Neural progenitor cell (in vitro differentiated cells): ENCODE measurements at regions not wholly inside any gene's neighbourhood (a gene's known extent, or its start where the extent isn't known, plus 50 kb on each side); places are given as distances from the start of the nearest gene placed in this dataset.

Experiments
- CTCF ChIP-seq: fragments of 200-600 bp; sonication (generic); IDR thresholded peaks from 2 replicates; pipeline ENCODE4 v1.5.1; 2017; ENCODE audit warnings: antibody characterized with exemption, mild to moderate bottlenecking
- EZH2 ChIP-seq: fragments of 200-600 bp; sonication (generic); IDR thresholded peaks from 2 replicates; pipeline ENCODE4 v1.6.1; 2017; ENCODE audit warnings: antibody characterized with exemption, mild to moderate bottlenecking, moderate library complexity

DNA sequence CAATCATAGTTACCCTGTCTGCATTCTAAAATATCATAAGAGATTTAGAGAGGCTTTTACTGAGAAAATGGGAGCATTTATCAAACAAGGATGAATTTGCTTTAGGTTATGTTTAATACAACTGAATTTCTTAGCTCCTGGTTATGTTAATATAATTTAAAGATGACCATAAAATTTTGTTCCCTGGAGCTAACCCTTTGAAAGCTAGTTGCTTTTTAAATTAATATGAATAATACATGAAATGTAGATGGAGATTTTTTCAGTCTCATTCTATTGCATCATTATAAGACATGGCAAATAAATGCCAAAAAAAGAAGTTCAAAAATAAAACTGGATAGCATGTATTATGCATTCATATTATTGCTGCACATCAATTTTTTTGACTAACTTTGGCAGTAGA lies 344.1 kb upstream of the NXPH2 start:
- no peak for TF ChIP-seq CTCF
- no peak for TF ChIP-seq EZH2
